Activated T-helper 1 cell treated with anti-CD3 and anti-CD28 coated beads, Interleukin-12 subunit alpha, Interleukin-12 subunit beta, Interleukin-2, Interleukin-4 antibody, amounts not matched to agents 30 ng/mL and 10 ng/mL and 1 ng/mL, durations not matched to agents 14 hours and 24 hours and 36 hours (primary cell): ENCODE measurements at regions not wholly inside any gene's neighbourhood (a gene's known extent, or its start where the extent isn't known, plus 50 kb on each side); places are given as distances from the start of the nearest gene placed in this dataset.
"Not testable (repeated sequence)": the region's sequence is repeated elsewhere in the genome, so short reads cannot be mapped to it uniquely, and the experiment has no call there.

ENCODE experiments used
- DNase-seq: peaks from one replicate; pipeline ENCODE4 v3.0.0; 2021; ENCODE audit warnings: low spot score
- H3K27ac Mint-ChIP-seq: one replicate; pipeline ENCODE4 v1.8.0; 2021; ENCODE audit warnings: mild to moderate bottlenecking, mixed read lengths
- H3K27me3 Mint-ChIP-seq: one replicate; pipeline ENCODE4 v1.8.0; 2022; ENCODE audit warnings: mild to moderate bottlenecking, moderate library complexity, mixed read lengths; ENCODE audit not compliant: insufficient read depth
- H3K36me3 Mint-ChIP-seq: one replicate; pipeline ENCODE4 v1.8.0; 2021; ENCODE audit warnings: low read depth, mixed read lengths
- H3K4me1 Mint-ChIP-seq: one replicate; pipeline ENCODE4 v1.8.0; 2021; ENCODE audit warnings: low read depth, mixed read lengths
- H3K4me3 Mint-ChIP-seq: one replicate; pipeline ENCODE4 v1.8.0; 2021; ENCODE audit warnings: mild to moderate bottlenecking, moderate library complexity, mixed read lengths
- H3K9me3 Mint-ChIP-seq: one replicate; pipeline ENCODE4 v1.8.0; 2021; ENCODE audit warnings: mixed read lengths
- intact Hi-C: fragments of 100-400 bp; cut with micrococcal nuclease; formaldehyde crosslinking; loops from one replicate; pipeline ENCODE4 v1.15.1; 2024

GRCh38 chr2:64923385-64923710 lies 65.9 kb upstream of the SLC1A4 start:
- no peak for DNase-seq
- Mint-ChIP-seq H3K9me3 (peaks cover 17% of the 10 kb centered on the region), H3K4me3 (no peak overlapping the region), H3K36me3 (peaks cover 6% of the 10 kb centered on the region), H3K27ac (no peak overlapping the region), H3K4me1 (peaks cover 22% of the 10 kb centered on the region), H3K27me3 (no peaks in the 10 kb centered on the region)
- intact Hi-C loops: no loop called here

GRCh38 chr2:64924170-64924934 lies 64.8 kb upstream of the SLC1A4 start:
- Mint-ChIP-seq H3K4me3 (no peak overlapping the region), H3K36me3 (peaks cover 6% of the 10 kb centered on the region), H3K27me3 (no peaks in the 10 kb centered on the region), H3K4me1 (peaks cover 12% of the 10 kb centered on the region), H3K27ac (no peak overlapping the region), H3K9me3 (peaks cover 17% of the 10 kb centered on the region)
- intact Hi-C loops: no loop called here
- DNase-seq: no peak

GRCh38 chr2:64925930-64926722 lies 63.1 kb upstream of the SLC1A4 start:
- DNase-seq, H3K4me3 Mint-ChIP-seq, H3K27me3 Mint-ChIP-seq, H3K27ac Mint-ChIP-seq, intact Hi-C loops, H3K36me3 Mint-ChIP-seq, H3K4me1 Mint-ChIP-seq: not testable (repeated sequence)
- H3K9me3 Mint-ChIP-seq: peaks cover 17% of the 10 kb centered on the region

GRCh38 chr2:64928813-64929212 lies 60.4 kb upstream of the SLC1A4 start:
- Mint-ChIP-seq H3K36me3 (peaks cover 6% of the 10 kb centered on the region), H3K27me3 (peaks cover 14% of the 10 kb centered on the region), H3K27ac (no peak overlapping the region), H3K4me3 (no peak overlapping the region), H3K4me1 (peaks cover 7% of the 10 kb centered on the region), H3K9me3 (peaks cover 17% of the 10 kb centered on the region)
- DNase-seq: no peak
- intact Hi-C loops: no loop called here

GRCh38 chr2:64929333-64929732 lies 59.9 kb upstream of the SLC1A4 start:
- no peak overlapping the region for H3K27ac Mint-ChIP-seq
- H3K9me3 Mint-ChIP-seq: peaks cover 17% of the 10 kb centered on the region
- no peak for DNase-seq
- H3K4me1 Mint-ChIP-seq: peaks cover 7% of the 10 kb centered on the region
- intact Hi-C loops: no loop called here
- H3K36me3 Mint-ChIP-seq: peaks cover 6% of the 10 kb centered on the region
- no peak overlapping the region for H3K4me3 Mint-ChIP-seq
- peaks cover 14% of the 10 kb centered on the region for H3K27me3 Mint-ChIP-seq

GRCh38 chr2:64930258-64930671 lies 58.9 kb upstream of the SLC1A4 start:
- DNase-seq: no peak
- H3K4me3 Mint-ChIP-seq: no peak overlapping the region
- peaks cover 6% of the 10 kb centered on the region for H3K36me3 Mint-ChIP-seq
- peaks cover 7% of the 10 kb centered on the region for H3K4me1 Mint-ChIP-seq
- intact Hi-C loops: no loop called here
- no peak overlapping the region for H3K27ac Mint-ChIP-seq
- H3K27me3 Mint-ChIP-seq: peaks cover 17% of the 10 kb centered on the region
- H3K9me3 Mint-ChIP-seq: peaks cover 18% of the 10 kb centered on the region

- no peaks in the 10 kb centered on the region for H3K36me3 Mint-ChIP-seq
- intact Hi-C loops: no loop called here
- H3K9me3 Mint-ChIP-seq: peaks cover 18% of the 10 kb centered on the region
- H3K4me1 Mint-ChIP-seq: no peaks in the 10 kb centered on the region
- no peak overlapping the region for H3K4me3 Mint-ChIP-seq
- H3K27me3 Mint-ChIP-seq: peaks cover 19% of the 10 kb centered on the region
- no peak overlapping the region for H3K27ac Mint-ChIP-seq
- no peak for DNase-seq
These were observed 57.7 kb upstream of the SLC1A4 start for GRCh38 chr2:64931246-64932115.

GRCh38 chr2:64932116-64932370 lies 57.2 kb upstream of the SLC1A4 start:
- Mint-ChIP-seq H3K4me1 (no peaks in the 10 kb centered on the region), H3K27ac (no peak overlapping the region), H3K9me3 (peaks cover 15% of the 10 kb centered on the region), H3K4me3 (no peak overlapping the region), H3K36me3 (no peaks in the 10 kb centered on the region), H3K27me3 (peaks cover 19% of the 10 kb centered on the region)
- DNase-seq: no peak
- intact Hi-C loops: no loop called here

- peaks cover 11% of the 10 kb centered on the region for H3K9me3 Mint-ChIP-seq
- no peaks in the 10 kb centered on the region for H3K4me1 Mint-ChIP-seq
- DNase-seq: no peak
- intact Hi-C loops: no loop called here
- no peak overlapping the region for H3K4me3 Mint-ChIP-seq
- peaks cover 19% of the 10 kb centered on the region for H3K27me3 Mint-ChIP-seq
- H3K27ac Mint-ChIP-seq: no peak overlapping the region
- no peaks in the 10 kb centered on the region for H3K36me3 Mint-ChIP-seq
These were observed 56.6 kb upstream of the SLC1A4 start for GRCh38 chr2:64932371-64933216.

- no peaks in the 10 kb centered on the region for H3K36me3 Mint-ChIP-seq
- H3K27me3 Mint-ChIP-seq: peaks cover 21% of the 10 kb centered on the region
- no peak overlapping the region for H3K27ac Mint-ChIP-seq
- H3K4me3 Mint-ChIP-seq: no peak overlapping the region
- no peak for DNase-seq
- peaks cover 12% of the 10 kb centered on the region for H3K4me1 Mint-ChIP-seq
- intact Hi-C loops: no loop called here
- peaks cover 11% of the 10 kb centered on the region for H3K9me3 Mint-ChIP-seq
These were observed 54.7 kb upstream of the SLC1A4 start for GRCh38 chr2:64934530-64934929.

GRCh38 chr2:64936809-64937208 lies 52.4 kb upstream of the SLC1A4 start:
- Mint-ChIP-seq H3K27me3 (peaks cover 15% of the 10 kb centered on the region), H3K4me3 (no peak overlapping the region), H3K4me1 (peaks cover 20% of the 10 kb centered on the region), H3K36me3 (no peaks in the 10 kb centered on the region), H3K27ac (no peak overlapping the region), H3K9me3 (peaks cover 11% of the 10 kb centered on the region)
- DNase-seq: no peak
- intact Hi-C loops: no loop called here

GRCh38 chr2:64937314-64937686 lies 51.9 kb upstream of the SLC1A4 start:
- H3K27me3 Mint-ChIP-seq, DNase-seq, H3K36me3 Mint-ChIP-seq, H3K27ac Mint-ChIP-seq, H3K4me3 Mint-ChIP-seq, intact Hi-C loops: not testable (repeated sequence)
- Mint-ChIP-seq H3K4me1 (peaks cover 25% of the 10 kb centered on the region), H3K9me3 (peaks cover 11% of the 10 kb centered on the region)
